PC-9 (cell line): ENCODE measurements at regions not wholly inside any gene's neighbourhood (a gene's known extent, or its start where the extent isn't known, plus 50 kb on each side); places are given as distances from the start of the nearest gene placed in this dataset.

Experiments
- BruUV-seq: library from RNA; stranded (reverse); fragments of 400-500 nt; replicated peaks from 2 replicates; lab custom pipeline; 2021; lab: Mats Ljungman, UMichigan
- CTCF ChIA-PET: fragments of 300-600 bp; sonication (Branson Sonifier 250); formaldehyde crosslinking; loops from one replicate; lab custom pipeline; 2022; ENCODE audit warnings: antibody characterized with exemption; lab: Charles Lee
- POLR2A ChIA-PET: fragments of 300-600 bp; sonication (Branson Sonifier 250); formaldehyde crosslinking; loops from one replicate; lab custom pipeline; 2022; ENCODE audit warnings: antibody characterized with exemption; ENCODE audit not compliant: unreplicated experiment; lab: Charles Lee
- DNase-seq, 2 experiments: peaks; one replicate each; pipeline versions ENCODE4 v3.0.0 to v3.0.0-alpha.2; 2015 to 2022; ENCODE audit warnings: mixed read lengths in 1 of 2
- H2AFZ ChIP-seq: fragments of 200-600 bp; sonication (generic); 2 replicates; pipeline ENCODE4 v1.8.1; 2017; ENCODE audit warnings: antibody characterized with exemption
- H3F3A ChIP-seq: fragments of 200-600 bp; sonication (generic); 2 replicates; pipeline ENCODE4 v1.8.1; 2017; ENCODE audit warnings: antibody characterized with exemption, mild to moderate bottlenecking, low read depth; ENCODE audit not compliant: insufficient read depth
- H3K27ac ChIP-seq: fragments of 200-600 bp; sonication (generic); 2 replicates; pipeline ENCODE4 v1.6.1; 2016; ENCODE audit warnings: mixed run types
- H3K27me3 ChIP-seq: fragments of 200-600 bp; sonication (generic); 2 replicates; pipeline ENCODE4 v1.6.1; 2016; ENCODE audit warnings: low read depth, mixed run types; ENCODE audit not compliant: insufficient read depth
- H3K36me3 ChIP-seq: fragments of 200-600 bp; sonication (generic); 2 replicates; pipeline ENCODE4 v1.6.1; 2016; ENCODE audit warnings: low read depth, mixed run types
- H3K4me1 ChIP-seq: fragments of 200-600 bp; sonication (generic); replicated peaks from 2 replicates; pipeline ENCODE4 v1.6.1; 2016; ENCODE audit warnings: mixed run types; ENCODE audit not compliant: insufficient read depth
- H3K4me2 ChIP-seq: fragments of 200-600 bp; sonication (generic); 2 replicates; pipeline ENCODE4 v1.6.1; 2017; ENCODE audit warnings: mixed run types
- H3K4me3 ChIP-seq: fragments of 200-600 bp; sonication (generic); 2 replicates; pipeline ENCODE4 v1.6.1; 2016; ENCODE audit warnings: mixed run types
- H3K79me2 ChIP-seq: fragments of 200-600 bp; sonication (generic); 2 replicates; pipeline ENCODE4 v1.6.1; 2017; ENCODE audit warnings: low read depth, mixed run types
- H3K9me2 ChIP-seq: fragments of 200-600 bp; sonication (generic); 2 replicates; pipeline ENCODE4 v1.8.1; 2017; ENCODE audit warnings: mild to moderate bottlenecking; ENCODE audit not compliant: insufficient read depth
- H3K9me3 ChIP-seq: fragments of 200-600 bp; sonication (generic); 2 replicates; pipeline ENCODE4 v1.8.1; 2016; ENCODE audit warnings: low read depth; ENCODE audit not compliant: insufficient read depth
- H4K20me1 ChIP-seq: fragments of 200-600 bp; sonication (generic); 2 replicates; pipeline ENCODE4 v1.8.1; 2017; ENCODE audit not compliant: insufficient read depth
- EZH2 ChIP-seq: fragments of 200-600 bp; sonication (generic); IDR thresholded peaks from 2 replicates; pipeline ENCODE4 v1.8.0; 2017; ENCODE audit warnings: antibody characterized with exemption, low read depth
- intact Hi-C: fragments of 100-400 bp; cut with micrococcal nuclease; formaldehyde crosslinking; loops from one replicate; pipeline ENCODE4 v1.10.0; 2022; ENCODE audit not compliant: unreplicated experiment
- TF ChIP-seq, protein P1 (sequence below): fragments of 200-600 bp; sonication (generic); conservative IDR thresholded peaks from 2 replicates; pipeline ENCODE4 v1.6.1; 2017; ENCODE audit warnings: mixed run types, antibody characterized with exemption, mild to moderate bottlenecking, moderate library complexity

DNA sequence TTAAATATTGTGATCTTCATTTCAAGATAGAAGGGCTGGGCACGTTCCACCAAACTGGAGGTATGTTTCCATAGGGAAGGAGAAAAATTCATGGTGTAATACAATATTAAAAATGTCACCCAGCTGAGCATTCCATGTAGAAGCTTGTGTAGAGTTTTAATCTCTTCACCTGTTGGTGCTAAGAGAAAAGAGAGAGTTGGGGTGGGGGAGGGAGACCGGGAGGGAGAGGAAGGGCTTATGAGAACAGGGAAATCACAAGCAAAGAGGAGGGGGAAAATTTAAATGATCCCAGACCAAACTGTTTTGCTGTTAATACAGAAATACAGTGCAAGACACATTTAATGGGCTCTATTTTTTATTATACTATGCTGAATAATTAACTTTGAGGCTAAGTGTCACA, 345.8 kb downstream of the ZNF536 start:
- POLR2A ChIA-PET = no interaction called here
- DNase-seq = no peak
- intact Hi-C loops = no loop called here
- no peaks in the 10 kb centered on the region for H3K79me2 ChIP-seq
- peaks cover 68% of the 10 kb centered on the region for H3K27me3 ChIP-seq
- H3K27ac ChIP-seq = no peak overlapping the region
- H3K4me3 ChIP-seq = no peak overlapping the region
- no peak overlapping the region for H3K4me2 ChIP-seq
- H4K20me1 ChIP-seq = no peaks in the 10 kb centered on the region
- no peak for TF ChIP-seq EZH2
- TF ChIP-seq, protein P1, sequence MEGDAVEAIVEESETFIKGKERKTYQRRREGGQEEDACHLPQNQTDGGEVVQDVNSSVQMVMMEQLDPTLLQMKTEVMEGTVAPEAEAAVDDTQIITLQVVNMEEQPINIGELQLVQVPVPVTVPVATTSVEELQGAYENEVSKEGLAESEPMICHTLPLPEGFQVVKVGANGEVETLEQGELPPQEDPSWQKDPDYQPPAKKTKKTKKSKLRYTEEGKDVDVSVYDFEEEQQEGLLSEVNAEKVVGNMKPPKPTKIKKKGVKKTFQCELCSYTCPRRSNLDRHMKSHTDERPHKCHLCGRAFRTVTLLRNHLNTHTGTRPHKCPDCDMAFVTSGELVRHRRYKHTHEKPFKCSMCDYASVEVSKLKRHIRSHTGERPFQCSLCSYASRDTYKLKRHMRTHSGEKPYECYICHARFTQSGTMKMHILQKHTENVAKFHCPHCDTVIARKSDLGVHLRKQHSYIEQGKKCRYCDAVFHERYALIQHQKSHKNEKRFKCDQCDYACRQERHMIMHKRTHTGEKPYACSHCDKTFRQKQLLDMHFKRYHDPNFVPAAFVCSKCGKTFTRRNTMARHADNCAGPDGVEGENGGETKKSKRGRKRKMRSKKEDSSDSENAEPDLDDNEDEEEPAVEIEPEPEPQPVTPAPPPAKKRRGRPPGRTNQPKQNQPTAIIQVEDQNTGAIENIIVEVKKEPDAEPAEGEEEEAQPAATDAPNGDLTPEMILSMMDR = no peak
- CTCF ChIA-PET = no interaction called here
- BruUV-seq = no TSS peak
- H2AFZ ChIP-seq = no peak overlapping the region
- H3K36me3 ChIP-seq = no peaks in the 10 kb centered on the region
- no peaks in the 10 kb centered on the region for H3K9me2 ChIP-seq
- no peaks in the 10 kb centered on the region for H3K4me1 ChIP-seq
- H3K9me3 ChIP-seq = no peaks in the 10 kb centered on the region
- no peaks in the 10 kb centered on the region for H3F3A ChIP-seq

DNA sequence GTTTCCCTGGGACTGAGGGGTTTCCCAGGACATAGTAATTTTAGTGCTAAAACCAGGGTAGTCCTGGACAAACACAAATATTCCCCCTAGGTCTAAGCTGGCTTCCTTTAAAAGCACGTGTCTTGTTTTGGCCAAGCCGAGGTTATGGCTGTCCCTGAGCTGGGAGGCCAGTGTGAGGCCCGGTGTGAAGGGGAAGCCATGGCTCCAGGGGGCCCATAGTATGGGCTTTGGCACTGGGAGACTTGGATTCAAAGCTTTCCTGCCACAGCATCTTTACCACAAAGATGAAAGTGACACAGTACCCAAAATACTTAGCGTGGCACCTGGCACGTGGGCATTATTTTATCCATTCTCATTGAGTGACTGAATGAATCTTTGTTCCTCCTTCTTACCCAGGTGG, 345.2 kb downstream of the ZNF536 start:
- Histone ChIP-seq H3K4me1 (no peaks in the 10 kb centered on the region), H3K9me2 (no peaks in the 10 kb centered on the region), H3F3A (no peaks in the 10 kb centered on the region), H3K79me2 (no peaks in the 10 kb centered on the region), H3K4me2 (no peak overlapping the region), H3K27ac (no peak overlapping the region), H4K20me1 (no peaks in the 10 kb centered on the region), H3K4me3 (no peak overlapping the region), H3K27me3 (peaks cover 66% of the 10 kb centered on the region), H3K36me3 (no peaks in the 10 kb centered on the region), H2AFZ (no peak overlapping the region), H3K9me3 (no peaks in the 10 kb centered on the region)
- TF ChIP-seq, protein P1 = no peak
- TF ChIP-seq EZH2 = no peak
- DNase-seq = no peak
- CTCF ChIA-PET = no interaction called here
- no TSS peak for BruUV-seq
- POLR2A ChIA-PET = no interaction called here
- intact Hi-C loops = no loop called here

DNA sequence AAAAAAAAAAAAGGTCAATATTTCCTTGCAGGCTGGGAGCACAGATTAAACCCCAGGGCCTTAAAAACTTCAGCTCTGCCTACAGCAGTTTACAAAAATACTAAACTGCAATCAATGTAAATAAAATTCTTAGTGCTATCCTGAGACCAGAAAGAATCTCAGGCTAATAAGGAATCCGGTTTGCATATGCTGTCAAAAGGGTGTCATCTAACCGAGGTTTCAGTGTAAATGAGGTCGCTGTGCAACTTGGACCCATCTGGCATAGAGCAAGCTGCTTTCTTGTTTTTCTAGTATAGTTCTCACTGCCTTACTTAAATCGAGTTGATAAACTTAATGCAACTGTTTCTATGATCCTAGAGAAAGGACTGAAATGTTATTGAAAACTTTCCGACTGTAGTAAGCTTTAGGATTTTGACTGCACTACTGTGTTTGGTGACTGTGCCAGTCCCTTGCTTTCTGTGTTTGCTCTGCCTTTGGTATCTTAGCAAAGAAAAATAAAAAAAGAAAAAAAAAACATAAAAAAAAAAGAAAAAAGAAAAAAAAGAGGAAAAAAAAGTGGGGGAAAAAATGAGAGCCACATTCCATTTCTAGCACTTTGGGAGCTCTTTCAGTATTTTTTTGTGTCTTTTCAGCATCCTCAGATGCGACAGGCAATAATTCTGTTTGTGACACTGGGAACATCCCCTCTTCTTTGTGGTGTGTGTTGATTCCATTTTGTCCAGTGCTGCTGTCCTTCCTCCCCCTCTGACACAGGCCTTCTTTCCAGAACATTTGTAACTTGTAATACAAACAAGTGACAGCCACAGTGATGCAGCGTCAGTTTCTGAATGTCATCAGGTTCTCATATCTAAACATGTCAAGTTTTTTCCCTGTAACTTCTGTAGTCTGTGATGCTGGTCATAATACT, 340.5 kb downstream of the ZNF536 start:
- H3K4me3 ChIP-seq = no peak overlapping the region
- DNase-seq = no peak
- no peaks in the 10 kb centered on the region for H3K9me2 ChIP-seq
- H3K4me1 ChIP-seq = no peaks in the 10 kb centered on the region
- H3K27me3 ChIP-seq = peaks cover 67% of the 10 kb centered on the region
- no peaks in the 10 kb centered on the region for H3K36me3 ChIP-seq
- no peak overlapping the region for H3K4me2 ChIP-seq
- no peaks in the 10 kb centered on the region for H3K79me2 ChIP-seq
- no TSS peak for BruUV-seq
- no peaks in the 10 kb centered on the region for H3F3A ChIP-seq
- intact Hi-C loops = no loop called here
- H3K27ac ChIP-seq = no peak overlapping the region
- TF ChIP-seq, protein P1 = no peak
- TF ChIP-seq EZH2 = no peak
- H3K9me3 ChIP-seq = no peaks in the 10 kb centered on the region
- H2AFZ ChIP-seq = no peak overlapping the region
- H4K20me1 ChIP-seq = no peaks in the 10 kb centered on the region
- ChIA-PET CTCF (interaction anchor here (0.7 kb wide), 1 partner anchor 25 kb away, joined by 5 read pairs; no protein-coding TSS in a partner anchor), POLR2A (no interaction called here)
